IPS-15b (cell line): ENCODE measurements at regions not wholly inside any gene's neighbourhood (a gene's known extent, or its start where the extent isn't known, plus 50 kb on each side); places are given as distances from the start of the nearest gene placed in this dataset.

Experiments
- H3K27me3 ChIP-seq: one replicate; pipeline ENCODE4 v1.6.1; 2013; ENCODE audit warnings: low read length; ENCODE audit not compliant: control insufficient read depth, insufficient read depth
- H3K36me3 ChIP-seq: one replicate; pipeline ENCODE4 v1.6.1; 2013; ENCODE audit warnings: low read length; ENCODE audit not compliant: control insufficient read depth, insufficient read depth
- H3K4me1 ChIP-seq: one replicate; pipeline ENCODE4 v1.6.1; 2013; ENCODE audit warnings: mild to moderate bottlenecking, low read length; ENCODE audit not compliant: control insufficient read depth, insufficient read depth
- H3K4me3 ChIP-seq: one replicate; pipeline ENCODE4 v1.5.1; 2013; ENCODE audit warnings: low read depth, low read length
- H3K9ac ChIP-seq: one replicate; pipeline ENCODE4 v1.6.1; 2013; ENCODE audit warnings: low read depth, mild to moderate bottlenecking, low read length
- H3K9me3 ChIP-seq: one replicate; pipeline ENCODE4 v1.6.1; 2013; ENCODE audit warnings: mild to moderate bottlenecking, low read length; ENCODE audit not compliant: control insufficient read depth, insufficient read depth

DNA sequence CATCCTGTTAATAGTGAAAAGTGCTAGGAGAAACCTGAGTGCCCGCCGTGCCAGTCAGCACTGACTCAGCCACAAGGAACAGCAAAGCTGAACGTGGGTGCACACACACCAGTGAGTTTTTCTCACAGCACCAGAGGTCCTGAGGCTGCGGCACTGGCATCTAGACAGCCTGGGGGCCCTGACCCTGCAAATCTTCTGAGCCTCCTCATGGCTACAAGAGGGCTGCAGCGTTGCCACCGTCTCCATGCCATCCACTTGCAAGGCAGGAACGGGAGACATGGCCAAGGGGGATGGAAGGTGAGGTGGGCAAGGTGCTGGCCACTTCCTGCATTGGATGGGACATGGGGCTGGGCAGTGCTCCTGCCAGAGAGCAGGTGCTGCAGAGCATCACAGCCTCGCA lies 211.2 kb upstream of the SOX1 start:
- H3K36me3 ChIP-seq: no peaks in the 10 kb centered on the region
- no peak overlapping the region for H3K9ac ChIP-seq
- no peaks in the 10 kb centered on the region for H3K9me3 ChIP-seq
- no peaks in the 10 kb centered on the region for H3K27me3 ChIP-seq
- H3K4me3 ChIP-seq: no peak overlapping the region
- peaks cover 5% of the 10 kb centered on the region for H3K4me1 ChIP-seq

- H3K4me1 ChIP-seq: peaks cover 4% of the 10 kb centered on the region
- H3K9me3 ChIP-seq: no peaks in the 10 kb centered on the region
- H3K9ac ChIP-seq: no peak overlapping the region
- H3K4me3 ChIP-seq: no peak overlapping the region
- H3K36me3 ChIP-seq: no peaks in the 10 kb centered on the region
- H3K27me3 ChIP-seq: no peaks in the 10 kb centered on the region
Measured at GRCh38 chr13:111856571-111856970, 210.4 kb upstream of the SOX1 start.

DNA sequence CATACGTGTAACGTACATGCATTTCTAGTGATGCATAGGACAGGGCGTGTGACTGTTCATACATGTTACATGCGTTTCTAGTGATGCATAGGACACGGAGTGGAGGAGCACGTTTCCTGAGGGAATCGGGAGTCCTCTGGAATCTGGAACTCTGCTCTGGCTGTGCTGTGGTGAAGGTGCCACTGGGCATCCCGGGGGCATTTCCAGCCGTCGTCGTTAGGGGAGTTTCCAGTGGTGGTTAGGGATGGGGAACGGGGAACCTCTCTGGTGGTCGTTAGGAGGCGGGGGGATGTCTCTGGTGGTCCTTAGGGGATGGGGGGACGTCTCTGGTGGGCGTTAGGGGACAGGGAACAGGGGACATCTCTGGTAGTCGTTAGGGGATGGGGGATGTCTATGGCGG lies 209.6 kb upstream of the SOX1 start:
- Histone ChIP-seq H3K9ac (no peak overlapping the region), H3K36me3 (no peaks in the 10 kb centered on the region), H3K9me3 (no peaks in the 10 kb centered on the region), H3K4me3 (no peak overlapping the region), H3K27me3 (no peaks in the 10 kb centered on the region), H3K4me1 (peaks cover 4% of the 10 kb centered on the region)

DNA sequence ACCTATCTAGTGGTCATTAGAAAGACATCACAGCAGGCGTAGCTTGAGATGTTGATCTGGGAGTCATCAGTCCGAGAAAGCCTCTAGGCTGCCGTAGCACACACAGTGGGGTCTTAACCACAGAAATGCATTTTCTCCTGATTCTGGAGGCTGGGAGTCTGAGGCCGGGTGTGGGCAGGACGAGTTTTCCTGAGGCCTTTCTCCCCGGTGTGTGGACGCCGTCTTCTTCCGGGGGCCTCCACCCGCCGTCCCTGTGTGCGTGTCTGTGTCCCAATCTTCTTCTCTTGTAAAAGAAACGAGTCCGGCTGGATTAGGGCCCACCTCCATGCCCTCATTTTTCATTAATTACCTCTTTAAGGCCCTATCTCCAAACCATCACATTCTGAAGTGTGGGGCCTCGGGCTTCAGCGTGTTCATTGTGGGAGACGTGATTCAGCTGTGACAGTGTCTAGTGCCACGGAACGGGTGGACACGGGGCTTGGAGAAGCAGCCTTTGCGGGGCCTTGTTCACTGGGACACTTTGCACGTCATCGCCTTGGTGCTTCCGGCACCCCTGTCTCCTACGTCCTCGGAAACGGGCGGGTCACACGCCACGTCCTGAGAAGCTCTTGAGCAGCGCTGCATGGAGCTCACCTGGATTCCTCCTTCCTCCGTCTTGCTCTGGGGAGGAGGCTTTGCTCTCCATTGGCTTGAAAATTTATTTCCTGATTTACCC lies 208.9 kb upstream of the SOX1 start:
- Histone ChIP-seq H3K9ac (no peak overlapping the region), H3K9me3 (no peaks in the 10 kb centered on the region), H3K4me1 (peaks cover 4% of the 10 kb centered on the region), H3K4me3 (no peak overlapping the region), H3K36me3 (no peaks in the 10 kb centered on the region), H3K27me3 (no peaks in the 10 kb centered on the region)

- H3K9ac ChIP-seq: no peak overlapping the region
- peaks cover 4% of the 10 kb centered on the region for H3K4me1 ChIP-seq
- no peaks in the 10 kb centered on the region for H3K27me3 ChIP-seq
- H3K9me3 ChIP-seq: no peaks in the 10 kb centered on the region
- no peak overlapping the region for H3K4me3 ChIP-seq
- H3K36me3 ChIP-seq: no peaks in the 10 kb centered on the region
Measured at GRCh38 chr13:111858571-111858970, 208.4 kb upstream of the SOX1 start.

DNA sequence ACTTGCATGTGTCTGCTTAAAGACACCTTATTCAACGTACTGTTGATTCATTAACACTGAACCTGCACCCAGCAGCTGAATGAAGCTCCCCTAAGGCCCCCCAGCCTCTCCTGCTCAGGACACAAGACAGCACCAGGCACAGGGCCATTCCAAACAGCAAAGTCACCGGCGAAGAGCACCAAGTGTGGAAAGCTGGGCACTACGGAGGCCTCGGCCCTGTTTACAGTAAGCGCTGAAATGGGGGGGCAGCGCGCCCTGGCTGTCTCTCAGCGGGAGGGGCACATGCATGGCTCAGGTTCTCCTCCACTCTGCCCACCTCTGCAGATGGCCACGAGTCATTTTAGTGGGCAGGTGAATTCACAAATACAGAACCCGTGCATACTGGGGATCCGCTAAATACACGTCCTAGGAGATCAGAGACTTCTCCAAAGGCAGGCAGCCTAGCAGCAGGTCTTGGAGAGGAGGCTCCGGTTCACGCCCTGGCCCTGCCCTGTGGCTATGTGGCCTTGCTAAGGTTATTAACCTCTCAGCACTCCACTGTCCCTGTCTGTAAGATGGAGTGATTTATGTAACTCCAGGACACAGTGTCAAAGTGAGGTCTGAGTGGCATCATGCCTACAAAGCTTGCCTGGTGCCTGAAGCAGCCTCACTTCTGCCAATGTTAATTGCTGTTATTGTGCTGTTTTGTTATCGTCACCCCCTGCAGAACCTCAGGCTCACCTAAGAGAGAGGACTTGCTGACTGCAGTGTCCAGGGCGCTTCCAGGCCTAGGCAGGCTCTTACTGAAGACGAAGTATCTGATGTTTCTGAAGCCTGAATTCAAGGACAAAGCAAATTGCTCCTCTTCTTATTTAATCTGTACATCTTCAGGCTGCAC lies 207.4 kb upstream of the SOX1 start:
- no peaks in the 10 kb centered on the region for H3K9me3 ChIP-seq
- H3K4me1 ChIP-seq: peaks cover 4% of the 10 kb centered on the region
- H3K36me3 ChIP-seq: no peaks in the 10 kb centered on the region
- no peaks in the 10 kb centered on the region for H3K27me3 ChIP-seq
- H3K9ac ChIP-seq: no peak overlapping the region
- no peak overlapping the region for H3K4me3 ChIP-seq

- Histone ChIP-seq H3K9me3 (no peaks in the 10 kb centered on the region), H3K4me1 (peaks cover 4% of the 10 kb centered on the region), H3K27me3 (no peaks in the 10 kb centered on the region), H3K9ac (no peak overlapping the region), H3K36me3 (no peaks in the 10 kb centered on the region), H3K4me3 (no peak overlapping the region)
Measured at GRCh38 chr13:111860231-111860552, 206.8 kb upstream of the SOX1 start.

GRCh38 chr13:111861319-111861718 lies 205.6 kb upstream of the SOX1 start:
- no peak overlapping the region for H3K9ac ChIP-seq
- H3K9me3 ChIP-seq: no peaks in the 10 kb centered on the region
- H3K27me3 ChIP-seq: no peaks in the 10 kb centered on the region
- H3K36me3 ChIP-seq: no peaks in the 10 kb centered on the region
- H3K4me1 ChIP-seq: peaks cover 4% of the 10 kb centered on the region
- no peak overlapping the region for H3K4me3 ChIP-seq

GRCh38 chr13:111861766-111862366 lies 205.1 kb upstream of the SOX1 start:
- peaks cover 4% of the 10 kb centered on the region for H3K4me1 ChIP-seq
- H3K36me3 ChIP-seq: no peaks in the 10 kb centered on the region
- no peaks in the 10 kb centered on the region for H3K27me3 ChIP-seq
- H3K4me3 ChIP-seq: no peak overlapping the region
- no peak overlapping the region for H3K9ac ChIP-seq
- no peaks in the 10 kb centered on the region for H3K9me3 ChIP-seq

DNA sequence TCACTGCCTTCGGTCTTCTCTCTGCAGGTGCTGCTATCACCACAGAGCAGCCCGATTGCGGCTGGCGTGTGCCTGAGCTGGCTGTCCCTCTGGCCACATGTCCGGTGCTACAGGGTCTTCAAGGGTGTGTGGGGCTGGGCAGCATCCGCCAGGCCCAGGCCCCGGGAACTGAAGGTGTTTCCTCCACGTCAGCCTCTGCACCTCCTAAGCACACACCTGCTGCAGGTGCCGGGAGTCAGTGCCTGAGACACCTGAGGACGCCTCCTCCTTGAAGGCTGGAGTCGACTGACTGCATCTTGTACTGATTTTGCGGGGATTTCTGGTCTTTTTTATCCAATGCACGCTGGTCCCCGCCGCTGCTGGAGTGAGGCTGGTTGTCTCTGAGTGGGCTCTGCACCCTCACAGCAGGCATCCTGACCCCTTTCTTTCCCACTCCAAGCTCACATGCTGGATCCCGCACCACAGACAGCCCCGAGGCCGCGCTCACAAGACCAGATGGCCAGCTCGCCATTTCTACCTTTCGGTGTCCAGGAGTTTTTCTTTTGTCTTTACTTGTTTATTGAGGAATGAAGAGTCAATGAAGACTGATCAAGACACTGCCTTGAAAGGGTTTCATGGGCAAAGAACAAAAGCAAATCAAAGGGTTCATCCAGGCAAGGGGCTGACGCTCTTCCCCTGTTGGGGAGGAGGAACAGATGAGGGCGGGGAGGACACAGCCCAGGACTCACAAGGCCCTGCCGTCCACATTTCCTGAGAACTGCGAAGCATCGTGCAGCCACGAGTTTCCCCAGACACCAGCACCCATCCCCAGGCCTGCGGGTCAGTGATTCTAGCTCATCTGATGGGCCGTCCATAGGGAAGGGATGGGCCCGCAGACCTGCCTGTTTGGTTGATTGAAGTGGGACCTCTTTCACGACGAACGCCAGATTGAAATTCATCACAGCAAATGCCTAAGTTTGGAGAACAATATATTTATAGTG lies 203.8 kb upstream of the SOX1 start:
- no peak overlapping the region for H3K4me3 ChIP-seq
- no peaks in the 10 kb centered on the region for H3K9me3 ChIP-seq
- no peaks in the 10 kb centered on the region for H3K36me3 ChIP-seq

GRCh38 chr13:111864566-111864965 lies 202.4 kb upstream of the SOX1 start:
- peaks cover 4% of the 10 kb centered on the region for H3K4me1 ChIP-seq
- H3K36me3 ChIP-seq: no peaks in the 10 kb centered on the region
- no peak overlapping the region for H3K4me3 ChIP-seq
- no peaks in the 10 kb centered on the region for H3K9me3 ChIP-seq
- H3K9ac ChIP-seq: no peak overlapping the region
- H3K27me3 ChIP-seq: no peaks in the 10 kb centered on the region

More for the DNA sequence above, 203.8 kb upstream of the SOX1 start:
- Histone ChIP-seq H3K9ac (no peak overlapping the region), H3K27me3 (no peaks in the 10 kb centered on the region), H3K4me1 (peaks cover 4% of the 10 kb centered on the region)
